ENCODE measurements at regions not wholly inside any gene's neighbourhood (a gene's known extent, or its start where the extent isn't known, plus 50 kb on each side); places are given as distances from the start of the nearest gene placed in this dataset.
"Not testable (repeated sequence)": the region's sequence is repeated elsewhere in the genome, so short reads cannot be mapped to it uniquely, and the experiment has no call there.

DNA sequence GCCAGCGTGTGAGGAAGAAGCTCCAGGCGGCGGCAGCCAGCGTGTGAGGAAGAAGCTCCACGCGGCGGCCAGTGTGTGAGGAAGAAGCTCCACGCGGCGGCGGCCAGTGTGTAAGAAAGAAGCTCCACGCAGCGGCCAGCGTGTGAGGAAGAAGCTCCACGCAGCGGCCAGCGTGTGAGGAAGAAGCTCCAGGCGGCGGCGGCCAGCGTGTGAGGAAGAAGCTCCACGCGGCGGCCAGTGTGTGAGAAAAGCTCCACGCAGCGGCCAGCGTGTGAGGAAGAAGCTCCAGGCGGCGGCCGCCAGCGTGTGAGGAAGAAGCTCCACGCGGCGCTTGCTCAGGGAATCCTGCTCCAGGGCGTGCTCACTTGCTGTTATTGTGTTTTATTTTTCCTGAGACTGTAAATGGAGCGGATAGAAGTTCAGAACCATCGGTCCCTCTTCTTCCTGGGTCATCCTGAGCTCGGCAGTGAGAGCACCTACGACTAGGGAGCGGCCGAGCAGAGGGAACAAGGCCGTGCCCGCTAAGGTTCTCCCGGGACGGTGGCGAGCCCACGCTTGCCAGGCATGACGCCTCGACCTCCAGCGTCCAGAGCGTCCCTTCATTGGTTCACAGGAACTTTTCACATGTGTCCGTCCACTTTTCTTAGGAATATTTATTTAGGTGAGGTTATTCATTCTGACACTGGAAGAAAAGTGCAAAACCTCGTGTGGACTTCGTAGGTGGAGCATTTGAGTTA lies 94.2 kb downstream of the TMEM18 start:
- Histone ChIP-seq H3K36me3 (ENCODE audit: low read depth, low read length) (no peaks in the 10 kb centered on the region), H3K4me2 (ENCODE audit: low read length) (no peak overlapping the region), H3K9me3 (ENCODE audit: low read length) (no peaks in the 10 kb centered on the region), H3K4me1 (ENCODE audit: insufficient read depth, low read length) (peaks cover 13% of the 10 kb centered on the region), H4K20me1 (ENCODE audit: low read length) (no peaks in the 10 kb centered on the region), H3K4me3 (ENCODE audit: low read length) (no peak overlapping the region), H2AFZ (ENCODE audit: low read length) (no peak overlapping the region), H3K27me3 (ENCODE audit: low read length) (no peaks in the 10 kb centered on the region), H3K9me2 (replicated peaks; ENCODE audit: low read length) (no peaks in the 10 kb centered on the region), H3F3A (ENCODE audit: low read length, unreplicated experiment) (no peaks in the 10 kb centered on the region), H3K79me2 (ENCODE audit: low read length) (no peaks in the 10 kb centered on the region), H3K27ac (ENCODE audit: low read length) (no peak overlapping the region), H3K9ac (ENCODE audit: low read length) (no peak overlapping the region)
- TF ChIP-seq CTCF (conservative IDR thresholded peaks at IDR 0.05; ENCODE audit: low read depth, low read length) = no peak
- TF ChIP-seq EZH2phosphoT487 (IDR thresholded peaks at IDR 0.05; ENCODE audit: borderline replicate concordance, low read length) = no peak
- TF ChIP-seq EZH2 (IDR thresholded peaks at IDR 0.05; ENCODE audit: low read length, unreplicated experiment) = no peak
- intact Hi-C loops (cut with micrococcal nuclease) = no loop called here
- POLR2A ChIA-PET (ENCODE audit: unreplicated experiment) = no interaction called here
- ATAC-seq (no peak), DNase-seq (no peak)
- BruUV-seq (replicated peaks) = no TSS peak
- CTCF ChIA-PET = no interaction called here

DNA sequence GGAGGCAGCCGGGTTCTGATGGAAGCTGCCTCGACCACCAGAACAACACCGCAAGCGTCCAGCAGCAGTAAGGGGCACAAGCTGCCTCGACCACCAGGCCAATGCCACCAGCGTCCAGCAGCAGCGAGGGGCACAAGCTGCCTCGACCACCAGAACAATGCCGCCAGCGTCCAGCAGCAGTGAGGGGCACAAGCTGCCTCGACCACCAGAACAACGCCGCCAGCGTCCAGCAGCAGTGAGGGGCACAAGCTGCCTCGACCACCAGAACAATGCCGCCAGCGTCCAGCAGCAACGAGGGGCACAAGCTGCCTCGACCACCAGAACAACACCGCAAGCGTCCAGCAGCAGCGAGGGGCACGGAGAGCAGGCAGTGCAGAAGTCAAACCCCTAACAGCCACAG lies 94.9 kb downstream of the TMEM18 start:
- DNase-seq; H4K20me1 ChIP-seq (ENCODE audit: low read length); H2AFZ ChIP-seq (ENCODE audit: low read length); H3K79me2 ChIP-seq (ENCODE audit: low read length); POLR2A ChIA-PET (ENCODE audit: unreplicated experiment); H3K4me2 ChIP-seq (ENCODE audit: low read length); BruUV-seq (replicated peaks); H3K4me3 ChIP-seq (ENCODE audit: low read length); H3K27me3 ChIP-seq (ENCODE audit: low read length); CTCF ChIA-PET; intact Hi-C loops (cut with micrococcal nuclease); H3F3A ChIP-seq (ENCODE audit: low read length, unreplicated experiment); H3K9ac ChIP-seq (ENCODE audit: low read length); H3K9me3 ChIP-seq (ENCODE audit: low read length); H3K36me3 ChIP-seq (ENCODE audit: low read depth, low read length); H3K27ac ChIP-seq (ENCODE audit: low read length); H3K9me2 ChIP-seq (replicated peaks; ENCODE audit: low read length); ATAC-seq: not testable (repeated sequence)
- H3K4me1 ChIP-seq (ENCODE audit: insufficient read depth, low read length) = peaks cover 13% of the 10 kb centered on the region

DNA sequence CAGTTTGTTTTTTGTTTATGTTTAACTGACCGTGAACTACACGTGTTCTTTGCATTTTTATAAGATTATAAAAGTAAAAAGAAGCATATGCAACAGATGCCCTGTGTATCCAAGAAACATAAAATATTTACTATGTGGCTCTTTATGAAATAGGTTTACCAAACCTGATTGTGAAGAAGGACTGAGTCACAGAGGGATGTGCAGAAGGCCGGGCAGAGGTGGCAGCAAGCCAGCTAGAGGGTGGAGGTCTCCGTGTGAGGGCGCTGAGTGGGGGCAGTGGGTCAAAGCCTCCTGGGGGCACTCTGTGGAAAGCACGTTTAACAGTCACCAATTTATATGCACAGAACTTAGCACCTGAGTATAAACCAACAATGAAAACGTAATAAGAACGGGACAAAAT lies 97.2 kb downstream of the TMEM18 start:
- TF ChIP-seq EZH2phosphoT487 (IDR thresholded peaks at IDR 0.05; ENCODE audit: borderline replicate concordance, low read length) (no peak), CTCF (conservative IDR thresholded peaks at IDR 0.05; ENCODE audit: low read depth, low read length) (no peak), EZH2 (IDR thresholded peaks at IDR 0.05; ENCODE audit: low read length, unreplicated experiment) (no peak)
- peak overlapping the region; percentile 43 for H3K27ac ChIP-seq (ENCODE audit: low read length)
- no peaks in the 10 kb centered on the region for H3K36me3 ChIP-seq (ENCODE audit: low read depth, low read length)
- ChIA-PET CTCF (no interaction called here), POLR2A (ENCODE audit: unreplicated experiment) (no interaction called here)
- no peaks in the 10 kb centered on the region for H4K20me1 ChIP-seq (ENCODE audit: low read length)
- H3K27me3 ChIP-seq (ENCODE audit: low read length) = no peaks in the 10 kb centered on the region
- no peak overlapping the region for H2AFZ ChIP-seq (ENCODE audit: low read length)
- peak overlapping the region; percentile 78 for H3K4me2 ChIP-seq (ENCODE audit: low read length)
- H3K9ac ChIP-seq (ENCODE audit: low read length) = no peak overlapping the region
- peak; percentile 50 for ATAC-seq
- intact Hi-C loops (cut with micrococcal nuclease) = no loop called here
- no TSS peak for BruUV-seq (replicated peaks)
- H3K4me3 ChIP-seq (ENCODE audit: low read length) = peak overlapping the region; percentile 46; the same call in 1 of the 2 replicates
- peak; percentile 61 for DNase-seq
- no peaks in the 10 kb centered on the region for H3K9me2 ChIP-seq (replicated peaks; ENCODE audit: low read length)
- H3K79me2 ChIP-seq (ENCODE audit: low read length) = no peaks in the 10 kb centered on the region
- no peaks in the 10 kb centered on the region for H3F3A ChIP-seq (ENCODE audit: low read length, unreplicated experiment)
- H3K9me3 ChIP-seq (ENCODE audit: low read length) = no peaks in the 10 kb centered on the region
- H3K4me1 ChIP-seq (ENCODE audit: insufficient read depth, low read length) = peaks cover 8% of the 10 kb centered on the region

All from PC-3 (cell line).